GM23248 (cell line): ENCODE measurements at regions not wholly inside any gene's neighbourhood (a gene's known extent, or its start where the extent isn't known, plus 50 kb on each side); places are given as distances from the start of the nearest gene placed in this dataset.

ENCODE experiments used
- EZH2 ChIP-seq: fragments of 200-600 bp; sonication (generic); IDR thresholded peaks from 2 replicates; pipeline ENCODE4 v1.6.1; 2018; ENCODE audit warnings: antibody characterized with exemption, mild to moderate bottlenecking; ENCODE audit not compliant: insufficient read depth, poor library complexity, severe bottlenecking
- EZH2phosphoT487 ChIP-seq: fragments of 200-600 bp; sonication (generic); IDR thresholded peaks from 2 replicates; pipeline ENCODE4 v1.6.1; 2018; ENCODE audit warnings: antibody characterized with exemption, moderate library complexity, mild to moderate bottlenecking, low read depth; ENCODE audit not compliant: insufficient read depth

GRCh38 chr6:157766901-157767774 is 55.9 kb upstream of the SNX9 start:
- TF ChIP-seq EZH2 (no peak), EZH2phosphoT487 (no peak)
